HUDEP-2 (cell line): ENCODE measurements at regions not wholly inside any gene's neighbourhood (a gene's known extent, or its start where the extent isn't known, plus 50 kb on each side); places are given as distances from the start of the nearest gene placed in this dataset.
A peak's percentile ranks its signal among the peaks of the same experiment; 100 is the strongest.

Source experiments
- DNase-seq, 76 experiments: peaks; one replicate each; lab custom pipeline; 2025; ENCODE audit not compliant: unreplicated experiment in 76 of 76; lab: John Stamatoyannopoulos, UW

DNA sequence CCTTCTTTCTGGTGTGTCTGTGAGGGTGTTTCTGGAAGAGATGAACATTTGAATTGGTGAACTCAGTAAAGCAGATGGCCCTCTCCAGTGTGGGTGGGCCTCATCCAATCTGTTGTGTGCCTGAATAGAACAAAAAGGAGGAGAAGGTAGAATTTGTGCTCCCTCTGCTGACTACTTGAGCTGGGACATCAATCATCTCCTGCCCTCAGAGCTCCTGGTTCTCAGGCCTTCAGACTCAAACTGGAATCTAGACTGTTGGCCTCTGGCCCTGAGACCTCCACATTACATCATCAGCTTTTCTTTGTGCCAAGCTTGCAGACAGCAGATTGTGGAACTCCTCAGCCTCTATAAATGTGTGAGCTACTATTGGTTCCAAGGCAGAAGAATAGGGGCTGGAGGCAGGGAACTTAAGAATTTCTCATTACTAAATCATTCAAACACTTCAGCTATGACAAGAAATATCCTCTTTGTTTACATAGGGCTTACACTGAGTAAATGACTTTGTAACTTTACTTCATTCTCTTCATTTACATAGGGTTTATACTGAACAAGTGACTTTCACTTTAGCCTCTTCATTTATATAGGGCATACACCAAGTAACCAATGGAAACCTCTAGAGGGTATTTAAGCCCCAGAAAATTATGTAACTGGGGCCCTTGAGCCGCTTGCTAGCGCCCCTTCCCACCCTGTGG lies 86.9 kb upstream of the NWD2 start:
- no peak for DNase-seq

DNA sequence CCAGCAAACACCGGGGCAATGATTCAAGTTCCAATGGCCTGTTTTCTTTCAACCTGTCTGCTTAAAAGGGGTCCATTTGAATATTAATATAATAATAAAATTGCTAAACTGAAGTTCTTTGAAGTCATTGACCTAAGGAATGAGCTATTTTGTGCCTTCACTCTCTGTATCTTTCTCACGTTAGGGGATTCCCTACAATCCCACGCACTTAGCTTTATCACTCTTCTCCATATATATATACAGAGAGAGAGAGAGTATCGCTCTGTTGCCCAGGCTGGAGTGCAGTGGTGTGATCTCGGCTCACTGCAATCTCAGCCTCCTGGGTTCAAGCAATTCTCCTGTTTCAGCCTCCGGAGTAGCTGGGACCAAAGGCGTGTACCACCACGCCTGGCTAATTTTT lies 83.9 kb upstream of the NWD2 start:
- no peak for DNase-seq

DNA sequence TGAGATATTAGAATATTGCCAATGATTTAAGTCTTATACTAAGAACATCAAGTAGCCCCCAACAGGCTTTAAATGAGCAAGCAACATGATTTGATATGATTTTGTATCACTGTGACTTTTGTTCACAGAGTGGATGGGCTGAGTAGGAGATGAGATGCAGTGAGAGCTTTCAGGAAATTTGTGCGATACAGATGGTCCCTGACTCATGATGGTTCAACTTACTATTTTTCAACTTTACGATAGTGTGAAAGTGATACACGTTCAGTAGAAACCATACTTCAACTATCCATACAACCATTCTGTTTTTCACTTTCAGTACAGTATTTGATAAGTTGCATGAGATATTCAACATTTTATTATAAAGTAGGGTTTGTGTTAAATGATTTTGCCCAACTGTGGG lies 78.7 kb upstream of the NWD2 start:
- no peak for DNase-seq

DNA sequence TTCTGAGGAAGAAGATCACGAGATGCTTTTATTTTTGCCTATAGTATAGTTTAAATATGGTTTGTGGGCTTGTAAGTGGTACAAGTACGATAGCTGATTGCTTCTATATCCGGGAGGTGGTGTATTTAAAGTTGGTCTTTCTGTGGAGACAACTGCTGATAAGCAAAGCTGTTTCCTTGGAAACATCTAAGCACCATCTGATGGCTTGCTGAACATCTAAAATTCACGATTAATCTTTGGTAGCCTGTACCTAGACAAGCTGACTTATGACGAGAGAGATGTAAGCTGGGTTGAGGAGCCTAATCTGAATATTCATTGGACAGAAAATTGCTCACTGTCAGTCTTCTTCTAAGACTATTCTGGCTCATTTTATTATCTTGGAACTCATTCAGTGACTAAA lies 74.6 kb upstream of the NWD2 start:
- DNase-seq = no peak

DNA sequence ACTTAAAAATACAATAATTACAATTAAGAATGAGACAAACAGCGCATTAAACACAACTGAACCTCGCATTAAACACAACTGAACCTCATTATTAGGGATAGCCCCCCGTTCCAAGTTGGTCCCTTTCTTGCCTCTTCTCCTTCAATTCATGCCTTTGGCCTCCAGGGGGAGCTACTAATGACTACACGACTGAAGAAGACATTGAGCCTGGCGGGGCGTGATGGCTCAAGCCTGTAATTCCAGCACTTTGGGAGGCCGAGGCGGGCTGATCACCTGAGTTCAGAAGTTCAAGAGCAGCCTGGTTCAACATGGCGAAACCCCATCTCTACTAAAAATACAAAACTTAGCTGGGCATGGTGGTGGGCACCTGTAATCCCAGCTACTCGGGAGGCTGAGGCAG lies 56.4 kb upstream of the NWD2 start:
- peak in 5 of 76 experiments; percentile 0 to 2 (median 1) for DNase-seq
